A673 (cell line): ENCODE measurements at regions not wholly inside any gene's neighbourhood (a gene's known extent, or its start where the extent isn't known, plus 50 kb on each side); places are given as distances from the start of the nearest gene placed in this dataset.

Experiments
- CTCF ChIP-seq: fragments of 300-800, 200-600 bp; sonication (generic); conservative IDR thresholded peaks from 2 replicates; pipeline ENCODE4 v1.5.1; 2017; ENCODE audit warnings: low read depth, mild to moderate bottlenecking, antibody characterized with exemption, low read length, moderate library complexity, mixed read lengths
- EZH2 ChIP-seq: fragments of 200-600 bp; sonication (generic); IDR thresholded peaks from 2 replicates; pipeline ENCODE4 v1.6.1; 2017; ENCODE audit warnings: borderline replicate concordance, low read depth, mild to moderate bottlenecking, mixed read lengths, antibody characterized with exemption, low read length; ENCODE audit not compliant: poor library complexity, severe bottlenecking

GRCh38 chr1:221633841-221634409 is 108.0 kb downstream of the DUSP10 start:
- TF ChIP-seq CTCF (no peak), EZH2 (no peak)
